Kidney (tissue), 13 donors: ENCODE measurements at regions not wholly inside any gene's neighbourhood (a gene's known extent, or its start where the extent isn't known, plus 50 kb on each side); places are given as distances from the start of the nearest gene placed in this dataset.

Experiments used
- DNase-seq, 5 donors: peaks; one replicate each; pipeline ENCODE4 v3.0.0-alpha.2; 2013 to 2020
- FAIRE-seq: peaks from 2 replicates; lab custom pipeline; 2012; peaks lifted over from hg19 to GRCh38; lab: Jason Lieb, UNC
- H3K27ac ChIP-seq, 2 donors: one replicate each; pipeline ENCODE4 v1.7.0; 2013; ENCODE audit warnings: low read depth in 2 of 2, low read length in 2 of 2, inconsistent platforms in 1 of 2
- H3K27me3 ChIP-seq: one replicate; pipeline ENCODE4 v1.7.1; 2013; ENCODE audit warnings: low read length, inconsistent platforms; ENCODE audit not compliant: control insufficient read depth, insufficient read depth
- H3K36me3 ChIP-seq, 3 donors: one replicate each; pipeline versions ENCODE4 v1.7.0 to v1.7.1; 2013; ENCODE audit warnings: low read length in 3 of 3, control low read depth in 1 of 3, inconsistent platforms in 1 of 3; ENCODE audit not compliant: insufficient read depth in 3 of 3, control insufficient read depth in 2 of 3
- H3K4me1 ChIP-seq, 3 donors: one replicate each; pipeline versions ENCODE4 v1.7.0 to v1.7.1; 2013; ENCODE audit warnings: low read length in 3 of 3, inconsistent platforms in 1 of 3, low read depth in 1 of 3; ENCODE audit not compliant: control insufficient read depth in 2 of 3, insufficient read depth in 2 of 3
- H3K4me3 ChIP-seq, 3 donors: one replicate each; pipeline versions ENCODE4 v1.7.0 to v1.8.1; 2013; ENCODE audit warnings: low read length in 3 of 3, control low read depth in 1 of 3, inconsistent platforms in 1 of 3
- H3K9ac ChIP-seq, 3 donors: one replicate each; pipeline versions ENCODE4 v1.7.0 to v1.7.1; 2013; ENCODE audit warnings: low read length in 3 of 3, control low read depth in 1 of 3, inconsistent platforms in 1 of 3
- H3K9me3 ChIP-seq, 3 donors: one replicate each; pipeline versions ENCODE4 v1.7.0 to v1.7.1; 2013; ENCODE audit warnings: low read length in 3 of 3, control low read depth in 1 of 3, inconsistent platforms in 1 of 3; ENCODE audit not compliant: control insufficient read depth in 2 of 3, insufficient read depth in 1 of 3
- CTCF ChIP-seq: IDR thresholded peaks from 3 replicates; pipeline ENCODE4 v1.5.1; 2012; ENCODE audit warnings: mild to moderate bottlenecking, moderate library complexity, borderline replicate concordance; ENCODE audit not compliant: insufficient read depth; ENCODE audit errors: extremely low read depth
- intact Hi-C: fragments of 100-400 bp; cut with DNase I; formaldehyde crosslinking; loops from one replicate; pipeline ENCODE4 v1.11.1; 2022
- donor health status: control.
- donor health status: control.
- donor health status: control.
- donor health status: control.
- donor health status: control.
- donor health status: DM: yes; HTN: yes; CAD: no.
- donor health status: Normal renal cell carcinoma (clear cell type).

GRCh38 chr15:62824111-62825015 is 218.2 kb upstream of the TPM1 start:
- H3K27ac ChIP-seq: peak overlapping the region in 1 of 2 donors; percentile 2
- intact Hi-C loops: no loop called here

GRCh38 chr15:62825191-62825590 is 217.4 kb upstream of the TPM1 start:
- no peak for TF ChIP-seq CTCF
- Histone ChIP-seq H3K27me3 (no peaks in the 10 kb centered on the region), H3K9me3 (no peaks in the 10 kb centered on the region), H3K9ac (no peak overlapping the region), H3K36me3 (peaks cover 0 to 10% (median 3%) of the 10 kb centered on the region in 3 donors), H3K4me1 (peaks cover 2 to 42% (median 13%) of the 10 kb centered on the region in 3 donors), H3K4me3 (no peak overlapping the region), H3K27ac (peak overlapping the region in 1 of 2 donors; percentile 2)
- no peak for FAIRE-seq
- DNase-seq: no peak
- intact Hi-C loops: no loop called here

More at GRCh38 chr15:62824111-62825015, 218.2 kb upstream of the TPM1 start:
- Histone ChIP-seq H3K36me3 (peaks cover 0 to 9% (median 3%) of the 10 kb centered on the region in 3 donors), H3K4me1 (peaks cover 2 to 49% (median 19%) of the 10 kb centered on the region in 3 donors), H3K27me3 (no peaks in the 10 kb centered on the region), H3K4me3 (no peak overlapping the region), H3K9ac (no peak overlapping the region), H3K9me3 (no peaks in the 10 kb centered on the region)
- no peak for FAIRE-seq
- no peak for TF ChIP-seq CTCF
- DNase-seq: no peak

GRCh38 chr15:62826561-62826960 is 216.0 kb upstream of the TPM1 start:
- FAIRE-seq: no peak

More at GRCh38 chr15:62826561-62826960, 216.0 kb upstream of the TPM1 start:
- DNase-seq: no peak
- intact Hi-C loops: no loop called here
- Histone ChIP-seq H3K27ac (no peak overlapping the region), H3K9ac (no peak overlapping the region), H3K4me1 (peaks cover 2 to 28% (median 9%) of the 10 kb centered on the region in 3 donors), H3K27me3 (no peaks in the 10 kb centered on the region), H3K36me3 (peaks cover 0 to 13% (median 3%) of the 10 kb centered on the region in 3 donors), H3K4me3 (no peak overlapping the region), H3K9me3 (no peaks in the 10 kb centered on the region)
- TF ChIP-seq CTCF: no peak
